Smooth muscle cell (in vitro differentiated cells): ENCODE measurements at regions not wholly inside any gene's neighbourhood (a gene's known extent, or its start where the extent isn't known, plus 50 kb on each side); places are given as distances from the start of the nearest gene placed in this dataset.

Source experiments
- DNase-seq: peaks from one replicate; lab custom pipeline; 2025; ENCODE audit not compliant: unreplicated experiment; lab: John Stamatoyannopoulos, UW
- H2AFZ ChIP-seq: fragments of 200-600 bp; sonication (generic); 2 replicates; pipeline ENCODE4 v1.6.0; 2016; ENCODE audit warnings: antibody characterized with exemption, low read depth, mild to moderate bottlenecking
- H3F3A ChIP-seq: fragments of 200-600 bp; sonication (generic); 2 replicates; pipeline ENCODE4 v1.6.0; 2017; ENCODE audit warnings: antibody characterized with exemption, low read depth
- H3K27ac ChIP-seq: fragments of 200-600 bp; sonication (generic); 2 replicates; pipeline ENCODE4 v1.5.1; 2016; ENCODE audit warnings: low read depth, mild to moderate bottlenecking
- H3K27me3 ChIP-seq: fragments of 200-600 bp; sonication (generic); 2 replicates; pipeline ENCODE4 v1.6.1; 2016; ENCODE audit warnings: low read depth, mild to moderate bottlenecking
- H3K36me3 ChIP-seq: fragments of 200-600 bp; sonication (generic); 2 replicates; pipeline ENCODE4 v1.5.1; 2016; ENCODE audit warnings: low read depth
- H3K4me1 ChIP-seq: fragments of 200-600 bp; sonication (generic); 2 replicates; pipeline ENCODE4 v1.5.1; 2016; ENCODE audit warnings: low read depth
- H3K4me2 ChIP-seq: fragments of 200-600 bp; sonication (generic); 2 replicates; pipeline ENCODE4 v1.6.0; 2016; ENCODE audit warnings: mild to moderate bottlenecking
- H3K4me3 ChIP-seq: fragments of 200-600 bp; sonication (generic); 2 replicates; pipeline ENCODE4 v1.5.1; 2016; ENCODE audit warnings: mild to moderate bottlenecking
- H3K79me2 ChIP-seq: fragments of 200-600 bp; sonication (generic); 2 replicates; pipeline ENCODE4 v1.6.0; 2016; ENCODE audit warnings: low read depth, mild to moderate bottlenecking
- H3K9ac ChIP-seq: fragments of 200-600 bp; sonication (generic); 2 replicates; pipeline ENCODE4 v1.6.0; 2016; ENCODE audit warnings: low read depth
- H3K9me3 ChIP-seq: fragments of 200-600 bp; sonication (generic); replicated peaks from 2 replicates; pipeline ENCODE4 v1.5.1; 2016; ENCODE audit warnings: low read depth
- H4K20me1 ChIP-seq: fragments of 200-600 bp; sonication (generic); 2 replicates; pipeline ENCODE4 v1.6.0; 2016; ENCODE audit warnings: low read depth
- CTCF ChIP-seq: fragments of 200-600 bp; sonication (generic); IDR thresholded peaks from 2 replicates; pipeline ENCODE4 v1.5.1; 2017; ENCODE audit warnings: borderline replicate concordance, mild to moderate bottlenecking, antibody characterized with exemption; ENCODE audit not compliant: insufficient read depth, poor library complexity, severe bottlenecking
- WGBS: methylation state at CpG from one replicate; pipeline ENCODE4 v1.1.7; 2016; ENCODE audit warnings: low lambda C conversion rate; 5-methylcytosine and 5-hydroxymethylcytosine counted together

GRCh38 chr16:82414476-82414875 is 212.3 kb upstream of the CDH13 start:
- H2AFZ ChIP-seq, result no peak overlapping the region
- H3K4me2 ChIP-seq, result no peak overlapping the region
- H3F3A ChIP-seq, result no peaks in the 10 kb centered on the region
- no peak for DNase-seq
- H3K9me3 ChIP-seq, result no peaks in the 10 kb centered on the region
- TF ChIP-seq CTCF, result no peak
- H3K27me3 ChIP-seq, result peaks cover 39% of the 10 kb centered on the region
- no peaks in the 10 kb centered on the region for H3K79me2 ChIP-seq
- H3K36me3 ChIP-seq, result no peaks in the 10 kb centered on the region
- no peak overlapping the region for H3K9ac ChIP-seq
- H3K27ac ChIP-seq, result no peak overlapping the region
- H4K20me1 ChIP-seq, result no peaks in the 10 kb centered on the region
- WGBS, result 70% methylated on average over 3 of the region's 3 CpGs
- H3K4me1 ChIP-seq, result no peaks in the 10 kb centered on the region
- H3K4me3 ChIP-seq, result no peak overlapping the region

GRCh38 chr16:82412770-82413169 is 214.0 kb upstream of the CDH13 start:
- H3K36me3 ChIP-seq, result no peaks in the 10 kb centered on the region
- no peak overlapping the region for H2AFZ ChIP-seq
- no peak for DNase-seq
- H3K27ac ChIP-seq, result no peak overlapping the region
- no peak overlapping the region for H3K9ac ChIP-seq
- no peak for TF ChIP-seq CTCF
- WGBS, result 87% methylated on average over 4 of the region's 4 CpGs
- H3K4me3 ChIP-seq, result no peak overlapping the region
- no peaks in the 10 kb centered on the region for H3K79me2 ChIP-seq
- no peaks in the 10 kb centered on the region for H3K4me1 ChIP-seq
- no peak overlapping the region for H3K4me2 ChIP-seq
- peaks cover 48% of the 10 kb centered on the region for H3K27me3 ChIP-seq
- H3K9me3 ChIP-seq, result no peaks in the 10 kb centered on the region
- no peaks in the 10 kb centered on the region for H4K20me1 ChIP-seq
- H3F3A ChIP-seq, result no peaks in the 10 kb centered on the region

- 80% methylated on average over 6 of the region's 6 CpGs for WGBS
- H3K79me2 ChIP-seq, result no peaks in the 10 kb centered on the region
- H3K27me3 ChIP-seq, result peaks cover 26% of the 10 kb centered on the region
- no peak overlapping the region for H3K4me3 ChIP-seq
- no peaks in the 10 kb centered on the region for H3F3A ChIP-seq
- no peaks in the 10 kb centered on the region for H3K9me3 ChIP-seq
- H3K4me2 ChIP-seq, result no peak overlapping the region
- H4K20me1 ChIP-seq, result no peaks in the 10 kb centered on the region
- H3K36me3 ChIP-seq, result no peaks in the 10 kb centered on the region
- TF ChIP-seq CTCF, result no peak
- DNase-seq, result no peak
- H3K27ac ChIP-seq, result no peak overlapping the region
- no peak overlapping the region for H2AFZ ChIP-seq
- H3K4me1 ChIP-seq, result no peaks in the 10 kb centered on the region
- H3K9ac ChIP-seq, result no peak overlapping the region
These were observed 221.0 kb upstream of the CDH13 start for GRCh38 chr16:82405736-82406135.

GRCh38 chr16:82404586-82405315 is 222.0 kb upstream of the CDH13 start:
- DNase-seq, result no peak
- TF ChIP-seq CTCF, result no peak
- H3F3A ChIP-seq, result no peaks in the 10 kb centered on the region
- no peaks in the 10 kb centered on the region for H3K4me1 ChIP-seq
- WGBS, result 91% methylated on average over 3 of the region's 3 CpGs
- H3K9ac ChIP-seq, result no peak overlapping the region
- H3K4me2 ChIP-seq, result no peak overlapping the region
- no peak overlapping the region for H2AFZ ChIP-seq
- H3K27ac ChIP-seq, result no peak overlapping the region
- H3K36me3 ChIP-seq, result no peaks in the 10 kb centered on the region
- H4K20me1 ChIP-seq, result no peaks in the 10 kb centered on the region
- no peaks in the 10 kb centered on the region for H3K79me2 ChIP-seq
- H3K27me3 ChIP-seq, result peaks cover 16% of the 10 kb centered on the region
- H3K9me3 ChIP-seq, result no peaks in the 10 kb centered on the region
- H3K4me3 ChIP-seq, result no peak overlapping the region
